ENCODE measurements at regions not wholly inside any gene's neighbourhood (a gene's known extent, or its start where the extent isn't known, plus 50 kb on each side); places are given as distances from the start of the nearest gene placed in this dataset.

DNA sequence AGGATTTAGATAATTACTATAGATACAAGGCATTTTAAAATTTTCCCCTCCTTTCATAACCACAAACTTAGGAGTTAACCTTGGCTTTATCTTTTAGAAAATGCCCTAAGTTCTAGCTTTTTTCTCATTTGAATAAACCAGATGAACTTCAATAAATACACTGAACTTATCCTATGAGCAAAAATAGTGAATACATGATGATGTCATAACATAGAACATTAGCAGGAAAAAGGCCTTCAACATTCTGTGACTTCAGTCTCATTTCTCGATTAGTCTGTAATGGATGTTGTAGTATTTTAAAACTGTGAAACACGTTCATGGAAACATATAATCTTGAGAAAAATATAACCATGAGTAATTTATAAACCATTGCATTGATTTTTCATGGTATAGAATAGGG is 550.7 kb downstream of the PKHD1 start:
- no peaks in the 10 kb centered on the region for H3K4me1 ChIP-seq (ENCODE audit: control insufficient read depth in 3 of 3, insufficient read depth in 3 of 3, low read length in 3 of 3)
- H3K36me3 ChIP-seq (ENCODE audit: control insufficient read depth in 3 of 3, insufficient read depth in 3 of 3, low read length in 3 of 3), result no peaks in the 10 kb centered on the region
- no peaks in the 10 kb centered on the region for H3K27me3 ChIP-seq (ENCODE audit: control insufficient read depth in 3 of 3, insufficient read depth in 3 of 3, low read length in 3 of 3)
- no peak overlapping the region for H3K4me3 ChIP-seq (ENCODE audit: low read length in 3 of 3)
- H3K9me3 ChIP-seq (ENCODE audit: control insufficient read depth in 3 of 3, low read length in 3 of 3), result no peaks in the 10 kb centered on the region
- no peak overlapping the region for H3K9ac ChIP-seq (ENCODE audit: low read depth in 1 of 3, low read length in 3 of 3)
- H3K27ac ChIP-seq (ENCODE audit: low read depth, low read length), result no peak overlapping the region

DNA sequence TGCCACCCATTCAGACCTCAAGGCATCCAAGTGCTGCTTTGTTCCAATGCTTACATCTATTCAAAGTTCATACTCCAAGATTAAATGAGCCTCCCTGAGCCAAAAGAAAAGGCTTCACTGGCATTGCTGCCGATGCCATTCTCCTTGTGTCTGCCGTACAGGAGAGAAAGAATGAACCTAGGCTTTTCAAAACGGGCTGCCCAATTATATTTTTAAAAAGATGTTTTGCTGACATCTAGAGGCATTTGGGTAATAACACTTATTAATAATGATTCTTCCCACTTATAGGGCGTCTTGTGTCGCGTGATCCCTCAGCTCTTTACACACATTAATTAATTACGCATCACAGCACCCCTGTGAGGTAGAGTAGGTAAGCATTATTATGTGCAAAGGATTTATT is 545.6 kb downstream of the PKHD1 start:
- Histone ChIP-seq H3K9me3 (ENCODE audit: control insufficient read depth in 3 of 3, low read length in 3 of 3) (no peaks in the 10 kb centered on the region), H3K9ac (ENCODE audit: low read depth in 1 of 3, low read length in 3 of 3) (no peak overlapping the region), H3K36me3 (ENCODE audit: control insufficient read depth in 3 of 3, insufficient read depth in 3 of 3, low read length in 3 of 3) (no peaks in the 10 kb centered on the region), H3K4me1 (ENCODE audit: control insufficient read depth in 3 of 3, insufficient read depth in 3 of 3, low read length in 3 of 3) (no peaks in the 10 kb centered on the region), H3K4me3 (ENCODE audit: low read length in 3 of 3) (no peak overlapping the region), H3K27ac (ENCODE audit: low read depth, low read length) (no peak overlapping the region), H3K27me3 (ENCODE audit: control insufficient read depth in 3 of 3, insufficient read depth in 3 of 3, low read length in 3 of 3) (no peaks in the 10 kb centered on the region)

DNA sequence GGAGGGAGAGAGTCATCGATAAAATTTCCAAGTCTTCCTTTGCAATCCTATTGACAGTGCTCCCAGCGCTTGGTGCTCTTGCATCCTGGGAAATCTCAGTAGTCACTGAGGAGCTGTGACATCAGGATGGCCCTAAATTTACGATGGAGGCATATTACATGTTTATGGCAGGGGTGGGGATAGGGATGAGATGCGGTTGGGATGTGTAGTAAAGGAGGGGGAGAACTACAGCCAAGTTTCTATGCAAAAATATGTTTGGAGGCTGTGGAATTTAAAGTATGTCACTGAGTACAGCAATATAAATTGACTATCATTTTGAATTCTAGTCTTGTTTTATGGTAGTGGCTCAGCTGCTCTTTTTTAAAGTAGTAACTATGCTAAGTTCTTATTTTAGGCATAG is 544.9 kb downstream of the PKHD1 start:
- H3K9me3 ChIP-seq (ENCODE audit: control insufficient read depth in 3 of 3, low read length in 3 of 3), result no peaks in the 10 kb centered on the region
- H3K36me3 ChIP-seq (ENCODE audit: control insufficient read depth in 3 of 3, insufficient read depth in 3 of 3, low read length in 3 of 3), result no peaks in the 10 kb centered on the region
- no peaks in the 10 kb centered on the region for H3K4me1 ChIP-seq (ENCODE audit: control insufficient read depth in 3 of 3, insufficient read depth in 3 of 3, low read length in 3 of 3)
- H3K9ac ChIP-seq (ENCODE audit: low read depth in 1 of 3, low read length in 3 of 3), result no peak overlapping the region
- H3K27ac ChIP-seq (ENCODE audit: low read depth, low read length), result no peak overlapping the region
- no peaks in the 10 kb centered on the region for H3K27me3 ChIP-seq (ENCODE audit: control insufficient read depth in 3 of 3, insufficient read depth in 3 of 3, low read length in 3 of 3)
- H3K4me3 ChIP-seq (ENCODE audit: low read length in 3 of 3), result no peak overlapping the region

DNA sequence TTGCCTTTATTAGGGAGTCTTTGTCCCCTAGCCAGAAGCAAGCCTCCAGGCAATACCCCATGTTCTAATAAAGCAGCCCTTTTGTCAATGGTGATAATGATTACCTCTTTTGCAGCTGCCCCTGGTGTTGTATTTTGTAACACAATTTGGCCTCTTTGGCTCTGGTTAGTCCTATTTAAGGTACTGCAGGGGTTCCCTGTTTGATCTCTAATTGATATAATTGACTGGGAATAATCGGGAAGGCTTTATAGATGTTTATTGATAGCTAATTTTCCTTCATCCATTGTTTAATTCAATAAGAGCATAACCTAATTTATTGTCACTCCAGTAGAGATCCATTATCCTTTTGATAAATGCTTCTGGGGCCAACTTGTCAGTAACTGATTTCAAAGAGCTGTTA is 537.2 kb downstream of the PKHD1 start:
- H3K36me3 ChIP-seq (ENCODE audit: control insufficient read depth in 3 of 3, insufficient read depth in 3 of 3, low read length in 3 of 3), result no peaks in the 10 kb centered on the region
- H3K27ac ChIP-seq (ENCODE audit: low read depth, low read length), result no peak overlapping the region
- H3K4me1 ChIP-seq (ENCODE audit: control insufficient read depth in 3 of 3, insufficient read depth in 3 of 3, low read length in 3 of 3), result no peaks in the 10 kb centered on the region
- no peaks in the 10 kb centered on the region for H3K9me3 ChIP-seq (ENCODE audit: control insufficient read depth in 3 of 3, low read length in 3 of 3)
- no peak overlapping the region for H3K4me3 ChIP-seq (ENCODE audit: low read length in 3 of 3)
- no peaks in the 10 kb centered on the region for H3K27me3 ChIP-seq (ENCODE audit: control insufficient read depth in 3 of 3, insufficient read depth in 3 of 3, low read length in 3 of 3)
- no peak overlapping the region for H3K9ac ChIP-seq (ENCODE audit: low read depth in 1 of 3, low read length in 3 of 3)

DNA sequence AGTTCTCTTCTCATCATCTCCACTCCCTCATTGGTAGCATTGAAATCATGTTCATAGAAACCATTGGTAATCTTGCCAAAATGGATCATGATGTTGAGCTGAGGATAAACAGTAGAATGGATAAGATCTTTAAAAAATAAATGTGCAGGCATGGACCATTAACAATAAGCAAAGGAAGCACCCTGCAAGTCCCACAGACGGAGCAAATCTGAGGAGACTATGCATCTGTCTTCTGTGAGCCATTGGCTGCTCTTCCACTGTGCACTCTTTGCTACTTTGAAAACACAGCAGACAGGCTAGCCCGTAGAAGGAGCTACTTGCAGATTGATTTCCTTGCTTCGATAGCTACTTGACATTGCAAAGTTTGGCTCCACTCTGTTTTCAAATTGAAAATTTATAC is 535.0 kb downstream of the PKHD1 start:
- Histone ChIP-seq H3K9ac (ENCODE audit: low read depth in 1 of 3, low read length in 3 of 3) (no peak overlapping the region), H3K4me1 (ENCODE audit: control insufficient read depth in 3 of 3, insufficient read depth in 3 of 3, low read length in 3 of 3) (no peaks in the 10 kb centered on the region), H3K27me3 (ENCODE audit: control insufficient read depth in 3 of 3, insufficient read depth in 3 of 3, low read length in 3 of 3) (no peaks in the 10 kb centered on the region), H3K27ac (ENCODE audit: low read depth, low read length) (no peak overlapping the region), H3K36me3 (ENCODE audit: control insufficient read depth in 3 of 3, insufficient read depth in 3 of 3, low read length in 3 of 3) (no peaks in the 10 kb centered on the region), H3K4me3 (ENCODE audit: low read length in 3 of 3) (no peak overlapping the region), H3K9me3 (ENCODE audit: control insufficient read depth in 3 of 3, low read length in 3 of 3) (no peaks in the 10 kb centered on the region)

DNA sequence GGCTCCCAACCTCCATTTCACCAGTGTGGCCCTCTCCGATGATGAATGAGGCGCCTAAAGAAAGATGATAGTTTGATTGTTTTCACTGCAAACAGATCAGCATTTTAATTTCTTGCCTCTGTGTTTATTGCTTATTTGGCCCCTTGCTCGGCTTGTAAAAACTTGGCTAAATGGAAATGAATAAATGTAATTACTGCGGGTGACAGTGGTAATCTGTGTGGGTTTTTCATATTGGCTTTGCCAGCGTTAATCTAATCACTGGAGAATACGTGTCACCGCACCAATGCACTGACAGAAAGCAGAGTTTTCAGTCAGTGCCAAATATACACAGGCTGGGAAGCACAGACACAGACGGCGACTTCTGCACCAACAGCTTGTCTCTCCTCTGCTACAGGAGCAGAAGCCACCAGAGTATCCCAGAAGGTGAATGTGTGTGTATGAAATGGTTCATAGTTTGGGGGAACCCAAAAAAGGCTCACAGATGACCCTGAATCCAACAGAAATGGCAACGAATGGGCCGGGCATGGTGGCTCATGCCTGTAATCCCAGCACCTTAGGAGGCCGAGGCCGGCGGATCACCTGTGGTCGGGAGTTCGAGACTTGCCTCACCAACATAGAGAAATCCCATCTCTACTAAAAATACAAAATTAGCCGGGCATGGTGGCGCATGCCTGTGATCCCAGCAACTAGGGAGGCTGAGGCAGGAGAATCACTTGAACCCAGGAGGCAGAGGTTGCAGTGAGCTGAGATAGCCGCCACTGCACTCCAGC is 534.0 kb downstream of the PKHD1 start:
- no peaks in the 10 kb centered on the region for H3K36me3 ChIP-seq (ENCODE audit: control insufficient read depth in 3 of 3, insufficient read depth in 3 of 3, low read length in 3 of 3)
- H3K4me1 ChIP-seq (ENCODE audit: control insufficient read depth in 3 of 3, insufficient read depth in 3 of 3, low read length in 3 of 3), result no peaks in the 10 kb centered on the region
- no peaks in the 10 kb centered on the region for H3K9me3 ChIP-seq (ENCODE audit: control insufficient read depth in 3 of 3, low read length in 3 of 3)
- H3K27ac ChIP-seq (ENCODE audit: low read depth, low read length), result no peak overlapping the region
- H3K9ac ChIP-seq (ENCODE audit: low read depth in 1 of 3, low read length in 3 of 3), result no peak overlapping the region
- no peak overlapping the region for H3K4me3 ChIP-seq (ENCODE audit: low read length in 3 of 3)
- H3K27me3 ChIP-seq (ENCODE audit: control insufficient read depth in 3 of 3, insufficient read depth in 3 of 3, low read length in 3 of 3), result no peaks in the 10 kb centered on the region

DNA sequence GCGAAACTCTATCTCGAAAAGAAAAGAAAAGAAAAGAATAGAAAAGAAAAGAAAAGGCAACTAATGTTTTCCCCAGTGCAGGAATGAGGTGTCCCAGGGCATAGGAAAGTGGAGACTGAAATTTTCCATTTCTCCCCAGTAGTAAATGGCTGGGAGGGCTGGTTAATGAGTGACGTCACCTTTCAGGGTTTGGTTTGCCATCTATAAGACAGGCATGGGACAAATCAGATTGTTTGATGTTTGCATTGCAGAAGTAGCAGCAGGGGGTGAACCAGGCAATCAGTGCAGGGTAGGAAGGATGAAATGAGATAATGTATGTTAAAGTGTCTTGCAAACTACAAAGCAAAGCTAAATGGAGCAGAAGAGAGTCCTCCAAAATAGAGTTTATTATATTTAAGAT is 533.4 kb downstream of the PKHD1 start:
- H3K4me1 ChIP-seq (ENCODE audit: control insufficient read depth in 3 of 3, insufficient read depth in 3 of 3, low read length in 3 of 3), result no peaks in the 10 kb centered on the region
- no peak overlapping the region for H3K4me3 ChIP-seq (ENCODE audit: low read length in 3 of 3)
- no peaks in the 10 kb centered on the region for H3K27me3 ChIP-seq (ENCODE audit: control insufficient read depth in 3 of 3, insufficient read depth in 3 of 3, low read length in 3 of 3)
- H3K36me3 ChIP-seq (ENCODE audit: control insufficient read depth in 3 of 3, insufficient read depth in 3 of 3, low read length in 3 of 3), result no peaks in the 10 kb centered on the region
- no peaks in the 10 kb centered on the region for H3K9me3 ChIP-seq (ENCODE audit: control insufficient read depth in 3 of 3, low read length in 3 of 3)
- no peak overlapping the region for H3K27ac ChIP-seq (ENCODE audit: low read depth, low read length)
- no peak overlapping the region for H3K9ac ChIP-seq (ENCODE audit: low read depth in 1 of 3, low read length in 3 of 3)

DNA sequence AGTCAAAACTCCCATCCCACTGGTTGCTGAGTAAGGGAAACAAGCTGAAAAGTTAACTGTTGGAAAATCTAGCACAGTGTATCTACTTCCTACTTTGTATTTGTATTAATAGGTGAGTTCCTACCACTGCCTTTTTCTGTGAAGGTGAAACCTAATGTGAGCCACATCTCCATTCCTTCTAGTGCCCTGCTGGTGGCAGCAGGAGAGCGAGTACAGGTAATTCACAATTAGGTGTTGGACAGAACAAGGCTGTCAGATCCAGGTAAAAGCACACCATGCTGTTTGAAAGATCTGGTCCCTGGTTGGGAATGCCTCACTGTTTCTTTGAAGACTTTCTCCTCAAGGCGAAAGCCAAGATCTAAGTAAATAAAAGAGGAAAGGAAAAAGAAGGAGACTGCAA is 528.4 kb downstream of the PKHD1 start:
- H3K36me3 ChIP-seq (ENCODE audit: control insufficient read depth in 3 of 3, insufficient read depth in 3 of 3, low read length in 3 of 3), result no peaks in the 10 kb centered on the region
- H3K4me1 ChIP-seq (ENCODE audit: control insufficient read depth in 3 of 3, insufficient read depth in 3 of 3, low read length in 3 of 3), result no peaks in the 10 kb centered on the region
- H3K27ac ChIP-seq (ENCODE audit: low read depth, low read length), result no peak overlapping the region
- no peak overlapping the region for H3K9ac ChIP-seq (ENCODE audit: low read depth in 1 of 3, low read length in 3 of 3)
- H3K27me3 ChIP-seq (ENCODE audit: control insufficient read depth in 3 of 3, insufficient read depth in 3 of 3, low read length in 3 of 3), result no peaks in the 10 kb centered on the region
- H3K4me3 ChIP-seq (ENCODE audit: low read length in 3 of 3), result no peak overlapping the region
- H3K9me3 ChIP-seq (ENCODE audit: control insufficient read depth in 3 of 3, low read length in 3 of 3), result no peaks in the 10 kb centered on the region

DNA sequence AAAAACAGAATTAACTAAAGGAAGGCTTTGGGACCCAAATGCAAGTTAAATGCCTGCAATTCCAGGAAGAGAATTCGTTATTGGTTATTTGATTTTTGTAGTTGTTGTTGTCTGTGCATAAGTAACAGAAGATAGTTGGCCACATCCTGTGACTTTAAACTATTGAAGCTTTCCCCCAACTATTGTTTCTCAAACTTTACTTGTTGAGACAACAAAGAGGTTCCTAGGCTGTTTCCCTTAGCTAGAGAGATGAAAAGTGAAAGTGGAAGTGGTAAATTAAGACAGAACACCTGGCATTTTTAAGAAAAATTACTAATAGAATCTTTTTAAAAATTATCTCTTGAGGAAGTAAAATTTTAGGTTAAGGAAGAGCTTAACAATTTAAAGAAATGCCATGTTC is 525.2 kb downstream of the PKHD1 start:
- Histone ChIP-seq H3K36me3 (ENCODE audit: control insufficient read depth in 3 of 3, insufficient read depth in 3 of 3, low read length in 3 of 3) (no peaks in the 10 kb centered on the region), H3K4me3 (ENCODE audit: low read length in 3 of 3) (no peak overlapping the region), H3K9ac (ENCODE audit: low read depth in 1 of 3, low read length in 3 of 3) (no peak overlapping the region), H3K27ac (ENCODE audit: low read depth, low read length) (no peak overlapping the region), H3K4me1 (ENCODE audit: control insufficient read depth in 3 of 3, insufficient read depth in 3 of 3, low read length in 3 of 3) (no peaks in the 10 kb centered on the region), H3K27me3 (ENCODE audit: control insufficient read depth in 3 of 3, insufficient read depth in 3 of 3, low read length in 3 of 3) (no peaks in the 10 kb centered on the region), H3K9me3 (ENCODE audit: control insufficient read depth in 3 of 3, low read length in 3 of 3) (no peaks in the 10 kb centered on the region)

Data from skeletal muscle tissue (tissue), 3 donors.